ENCODE measurements at regions not wholly inside any gene's neighbourhood (a gene's known extent, or its start where the extent isn't known, plus 50 kb on each side); places are given as distances from the start of the nearest gene placed in this dataset.
"Not testable (repeated sequence)": the region's sequence is repeated elsewhere in the genome, so short reads cannot be mapped to it uniquely, and the experiment has no call there.

DNA sequence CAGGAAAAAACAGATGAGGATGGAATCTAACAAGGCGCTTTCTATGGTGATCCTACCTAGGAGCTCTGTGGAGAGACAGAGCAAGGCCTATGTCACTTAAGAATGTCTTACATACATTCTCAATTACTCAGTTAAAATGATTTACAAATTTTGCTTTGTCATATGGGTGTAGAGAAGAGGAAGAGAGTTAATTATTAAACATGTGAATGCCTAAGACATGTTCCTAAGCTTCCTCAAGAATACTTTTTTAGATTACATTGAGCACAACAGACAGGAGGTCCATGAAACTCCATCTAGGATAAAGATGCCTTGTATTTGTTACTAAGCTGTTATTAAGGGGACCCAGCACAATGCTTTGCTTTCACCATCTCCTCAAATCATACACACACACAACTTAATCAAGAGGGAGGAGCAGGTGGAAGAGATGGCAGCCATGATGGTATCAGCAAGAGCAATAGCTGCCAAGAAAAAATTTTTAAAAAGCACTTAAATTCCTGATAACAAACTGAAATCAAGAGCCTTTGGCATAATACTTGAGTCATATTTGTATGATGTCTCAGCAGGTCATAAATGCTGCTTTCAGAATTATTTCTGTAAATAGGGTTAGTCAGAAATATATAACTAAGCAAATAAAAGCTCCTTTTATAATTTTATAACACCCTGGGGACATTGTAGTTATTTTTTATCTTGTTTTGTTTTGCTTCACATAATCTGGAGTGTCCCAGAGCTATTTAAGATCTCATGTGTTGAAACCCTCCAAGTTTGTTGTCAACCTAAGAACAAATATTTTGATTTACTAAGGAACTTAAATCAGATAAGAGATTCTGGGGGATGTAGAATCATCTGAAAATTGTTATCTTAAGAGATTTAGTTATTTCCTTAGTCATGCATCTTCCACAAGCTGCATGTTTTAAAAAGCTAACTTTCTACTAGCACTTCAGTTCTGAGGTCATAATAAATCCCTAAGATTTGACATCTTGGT is 70.0 kb upstream of the CD2AP start:
- no peak for DNase-seq

DNA sequence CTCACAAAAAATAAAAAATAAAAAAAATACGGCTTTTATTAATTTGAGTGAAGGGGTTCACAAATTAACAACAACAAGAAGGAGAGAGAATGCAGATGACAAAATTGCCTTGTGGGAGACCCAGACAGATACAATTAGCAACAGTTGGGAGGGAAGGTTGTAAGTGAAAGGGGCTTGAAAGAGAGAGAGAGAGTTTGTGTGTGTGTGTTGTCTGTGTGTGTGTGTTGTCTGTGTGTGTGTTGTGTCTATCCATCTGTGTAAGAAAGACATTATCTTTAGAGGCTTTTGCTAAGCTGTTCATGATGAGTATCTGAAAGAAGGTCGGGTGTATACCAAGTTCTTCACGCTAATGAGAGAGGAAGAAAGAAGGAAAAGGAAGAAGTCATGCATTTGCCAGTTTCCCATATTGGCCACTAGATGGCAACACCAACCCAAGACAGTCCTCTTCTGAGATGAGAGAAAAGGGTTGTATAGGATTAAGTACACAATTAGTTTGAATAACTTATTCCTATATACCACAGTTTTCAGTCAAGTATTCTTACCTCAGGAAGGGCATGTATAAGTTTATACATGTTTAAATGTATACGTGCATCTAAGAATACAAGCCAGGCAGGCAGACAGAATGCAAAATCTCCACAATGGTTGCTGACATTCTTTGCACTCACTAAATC is 63.7 kb upstream of the CD2AP start:
- peak in 3 of 5 experiments; percentile 6 to 59 (median 33) for DNase-seq

DNA sequence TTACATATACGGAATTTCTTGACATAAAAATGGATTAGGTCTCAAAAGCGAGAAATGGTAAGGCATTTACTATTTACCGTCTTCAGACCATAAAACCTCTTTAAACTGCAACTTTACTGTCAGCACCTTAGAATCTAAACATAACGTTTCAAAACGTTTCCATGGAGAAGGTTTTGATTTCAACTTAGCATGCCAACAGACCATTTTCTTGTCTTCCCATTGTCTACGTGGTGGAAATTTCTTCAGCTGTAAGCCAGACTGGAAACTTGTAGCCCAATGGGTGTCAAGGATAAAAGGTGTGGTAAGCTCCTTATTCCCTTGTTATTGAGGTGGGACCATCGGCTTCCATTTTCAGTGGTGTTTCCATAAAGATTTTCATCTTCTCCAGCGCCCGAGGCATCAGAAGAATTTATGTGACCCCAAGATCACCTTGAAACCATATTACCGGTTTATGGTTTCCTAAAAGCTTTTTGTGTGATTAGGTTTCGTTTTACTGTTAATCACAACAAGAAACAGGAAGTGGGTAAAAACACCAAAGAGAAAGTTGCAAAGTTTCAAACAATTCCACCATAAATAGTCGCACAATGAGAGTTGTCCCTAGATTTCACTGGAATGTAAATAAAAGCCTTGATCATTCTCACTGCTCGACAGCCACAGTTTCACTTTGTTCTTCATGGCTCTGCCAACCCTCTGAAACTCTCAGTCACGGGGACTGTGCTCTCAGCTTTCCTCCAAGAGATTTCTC is 63.0 kb upstream of the CD2AP start:
- peak in 2 of 5 experiments; percentile 23 to 71 for DNase-seq

DNA sequence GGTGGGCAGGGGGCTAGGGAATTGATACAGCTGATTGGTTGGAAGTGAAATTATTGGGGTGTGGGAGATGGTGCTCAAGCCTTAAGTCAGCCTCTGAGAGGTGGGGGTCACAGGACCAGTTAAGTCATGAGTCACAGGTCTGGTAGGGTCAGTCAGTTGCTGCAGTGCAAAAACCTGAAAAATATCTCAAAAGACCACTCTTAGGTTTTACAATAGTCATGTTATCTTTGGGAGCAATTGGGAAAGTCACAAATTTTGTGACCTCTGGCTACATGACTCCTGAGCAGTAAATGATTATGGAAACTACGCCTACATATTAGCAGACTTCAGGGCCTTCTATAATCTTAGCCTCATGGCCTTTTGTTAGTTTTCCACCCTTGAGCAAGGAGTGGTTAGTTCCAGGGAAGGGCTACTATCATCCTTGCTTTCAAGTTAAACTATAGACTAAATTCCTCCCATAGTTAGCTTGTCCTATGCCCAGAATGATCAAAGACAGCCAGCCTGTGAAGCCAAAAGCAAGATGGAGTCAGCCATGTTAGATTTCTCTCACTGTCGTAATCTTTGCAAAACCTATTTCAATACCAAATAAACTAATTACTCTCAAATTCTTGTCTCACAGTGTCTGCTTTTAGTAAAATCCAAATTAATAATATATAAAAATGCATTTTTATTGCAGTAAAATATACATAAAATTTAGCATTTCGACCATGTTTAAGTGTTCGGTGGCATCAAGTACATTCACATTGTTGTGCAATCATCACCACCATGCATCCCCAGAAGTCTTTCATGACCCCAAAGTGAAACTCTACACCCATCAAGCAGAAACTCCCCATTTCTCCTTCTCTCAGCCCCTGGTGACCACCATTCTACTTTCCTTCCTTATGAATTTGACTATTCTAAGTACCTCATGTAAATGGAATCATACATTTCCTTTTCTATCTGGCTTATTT is 60.9 kb upstream of the CD2AP start:
- no peak for DNase-seq

DNA sequence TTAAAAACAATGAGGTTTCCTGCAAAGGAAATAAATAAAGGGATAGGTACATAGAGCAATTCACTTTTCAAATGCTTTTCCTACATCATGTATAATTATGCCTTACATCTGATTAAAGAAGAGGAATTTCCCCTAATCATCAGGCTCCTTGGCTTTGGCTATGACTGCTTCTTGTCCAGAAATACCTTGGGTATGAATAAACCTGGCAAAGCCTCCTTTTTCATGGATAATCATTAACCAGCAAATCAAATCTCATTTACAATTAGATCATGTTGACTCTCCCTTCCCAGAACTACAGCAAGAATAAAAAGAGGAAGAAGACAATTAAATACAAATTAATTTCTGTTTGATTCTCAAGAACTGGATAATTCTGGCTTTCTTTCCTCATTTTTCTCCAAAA is 58.0 kb upstream of the CD2AP start:
- no peak for DNase-seq

DNA sequence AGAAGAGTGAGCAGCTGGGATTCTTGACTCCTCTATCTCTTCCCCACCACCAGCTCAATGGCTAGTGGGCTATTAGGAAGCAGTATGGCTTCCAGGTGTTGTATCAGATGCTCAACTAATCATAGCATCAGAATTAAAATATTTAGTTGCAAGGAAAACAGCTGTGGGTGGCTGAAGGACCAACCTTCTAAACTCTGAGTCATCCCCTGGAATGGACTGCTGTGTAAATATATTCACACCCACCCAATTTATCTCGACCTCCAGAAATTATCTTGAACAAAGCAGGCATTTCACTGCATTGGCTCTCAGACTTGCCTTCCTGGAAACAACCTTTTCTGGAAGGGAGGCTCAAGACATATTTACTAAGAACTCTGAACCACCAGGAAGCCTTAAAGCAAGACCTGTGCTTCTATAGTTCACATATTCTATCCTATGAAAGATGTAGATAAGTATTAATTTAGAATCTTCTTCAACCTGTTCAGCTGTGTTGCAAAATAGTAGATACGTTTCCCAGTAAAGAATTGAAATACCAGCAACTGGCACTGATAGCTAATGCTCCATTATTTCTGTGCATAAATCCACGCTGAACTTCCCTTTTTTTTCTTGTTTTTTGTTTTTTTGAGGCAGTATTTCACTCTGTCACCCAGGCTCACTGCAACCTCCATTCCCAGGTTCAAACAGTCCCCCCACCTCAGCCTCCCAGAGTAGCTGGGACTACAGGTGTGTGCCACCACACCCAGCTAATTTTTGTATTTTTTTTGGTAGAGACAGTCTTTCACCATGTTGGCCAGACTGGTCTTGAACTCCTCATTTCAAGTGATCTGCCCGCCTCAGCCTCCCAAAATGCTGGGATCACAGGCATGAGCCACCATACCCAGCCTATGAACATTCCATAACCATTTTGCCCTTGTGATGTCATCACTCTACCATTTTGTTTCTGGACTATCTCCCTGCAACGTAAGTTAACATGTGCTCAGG is 56.9 kb upstream of the CD2AP start:
- no peak for DNase-seq

DNA sequence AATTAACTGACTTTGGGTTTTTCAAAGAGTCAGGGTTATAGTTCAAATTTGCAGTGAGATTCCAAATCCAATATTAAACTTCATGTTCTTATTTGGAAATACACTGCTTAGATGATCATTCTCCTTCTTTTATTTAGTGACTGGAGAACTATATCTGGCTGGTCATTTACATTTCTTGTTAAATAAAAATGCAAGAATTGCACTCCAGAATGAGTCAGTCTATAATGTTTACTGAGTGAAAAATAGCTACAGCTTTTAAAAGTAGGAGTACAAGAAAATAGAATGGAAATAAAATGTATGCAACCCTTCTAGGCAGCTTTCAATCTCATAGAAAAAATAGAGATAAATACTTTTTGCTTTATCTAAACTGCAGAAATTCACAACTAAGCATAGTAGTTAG is 54.5 kb upstream of the CD2AP start:
- no peak for DNase-seq

DNA sequence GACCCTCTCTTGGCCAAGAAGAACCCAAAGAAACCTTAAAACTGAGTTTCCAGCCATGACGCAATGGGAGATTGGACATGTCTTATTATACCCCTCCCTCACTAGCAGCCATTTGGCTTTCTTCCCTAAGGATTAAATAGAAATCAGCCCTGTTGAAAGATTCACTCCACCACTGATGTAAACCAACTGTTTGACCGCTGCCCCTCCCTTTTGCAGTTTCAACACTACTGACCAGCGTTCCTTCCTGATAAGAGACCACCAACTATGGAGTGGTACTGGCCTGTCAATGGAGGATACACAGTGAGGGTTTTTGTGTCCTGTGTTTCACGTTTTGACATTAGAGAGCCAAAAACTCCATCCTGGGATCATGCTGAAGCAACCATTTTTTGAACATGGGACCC is 53.2 kb upstream of the CD2AP start:
- no peak for DNase-seq

DNA sequence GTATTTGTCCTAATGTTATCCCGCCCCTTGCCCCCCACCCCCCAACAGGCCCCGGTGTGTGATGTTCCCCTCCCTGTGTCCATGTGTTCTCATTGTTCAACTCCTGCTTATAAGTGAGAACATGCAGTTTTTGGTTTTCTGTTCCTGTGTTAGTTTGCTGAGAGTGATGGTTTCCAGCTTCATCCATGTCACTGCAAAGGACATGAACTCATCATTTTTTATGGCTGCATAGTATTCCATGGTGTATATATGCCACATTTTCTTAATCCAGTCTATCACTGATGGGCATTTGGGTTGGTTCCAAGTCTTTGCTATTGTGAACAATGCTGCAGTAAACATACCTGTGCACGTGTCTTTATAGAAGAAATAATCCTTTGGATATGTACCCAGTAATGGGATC is 51.9 kb upstream of the CD2AP start:
- not testable (repeated sequence) for DNase-seq

DNA sequence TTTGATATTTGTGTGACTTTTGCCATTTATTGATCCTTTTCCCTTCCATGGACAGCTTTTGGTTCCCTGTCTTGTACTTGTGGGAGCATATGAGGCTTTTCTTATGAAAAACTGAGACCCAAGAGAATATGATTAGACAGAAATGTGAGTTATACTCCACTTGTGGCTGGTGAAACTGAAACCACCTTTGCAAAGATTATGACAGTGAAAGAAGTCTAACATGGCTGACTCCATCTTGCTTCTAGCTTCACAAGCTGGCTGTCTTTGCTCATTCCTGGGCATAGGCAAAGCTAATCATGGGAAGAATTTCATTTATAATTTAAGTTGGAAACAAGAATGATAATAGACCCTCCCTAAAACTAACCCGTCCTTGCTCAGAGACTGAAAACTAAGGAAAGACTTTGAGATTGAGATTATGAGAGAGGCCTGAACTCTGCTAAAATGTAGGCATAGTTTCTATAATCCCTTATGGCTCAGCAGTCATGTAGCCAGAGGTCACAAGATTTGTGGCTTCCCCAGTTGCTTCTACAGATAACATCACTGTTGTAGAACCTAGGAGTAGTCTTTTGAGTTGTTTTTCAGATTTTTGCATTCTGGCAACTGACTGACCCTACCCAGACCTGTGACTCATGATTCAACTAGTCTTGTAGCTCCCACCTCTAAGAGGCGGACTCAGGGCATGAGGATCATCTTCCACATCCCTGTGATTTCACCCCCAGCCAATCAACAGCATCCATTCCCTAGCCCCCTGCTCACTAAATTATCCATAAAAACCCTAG is 50.9 kb upstream of the CD2AP start:
- peak in 1 of 5 experiments; percentile 4 for DNase-seq

DNA sequence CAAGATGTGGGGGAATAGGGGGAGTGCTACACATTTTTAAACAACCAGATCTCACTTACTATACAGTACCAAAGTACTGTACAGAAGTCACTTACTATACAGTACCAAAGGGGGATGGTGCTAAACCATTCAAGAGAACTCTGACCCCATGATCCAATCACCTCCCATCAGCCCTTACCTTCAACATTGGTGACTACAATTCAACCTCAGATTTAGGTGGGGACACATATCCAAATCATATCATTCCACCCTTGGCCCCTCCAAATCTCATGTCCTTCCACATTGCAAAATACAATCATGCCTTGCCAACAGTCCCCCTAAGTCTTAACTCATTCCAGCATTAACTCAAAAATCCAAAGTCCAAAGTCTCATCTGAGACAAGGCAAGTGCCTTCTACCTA is 49.9 kb upstream of the CD2AP start:
- no peak for DNase-seq
